ENCODE measurements at regions not wholly inside any gene's neighbourhood (a gene's known extent, or its start where the extent isn't known, plus 50 kb on each side); places are given as distances from the start of the nearest gene placed in this dataset.
"Not testable (repeated sequence)": the region's sequence is repeated elsewhere in the genome, so short reads cannot be mapped to it uniquely, and the experiment has no call there.

- intact Hi-C loops (cut with micrococcal nuclease); H3K4me1 ChIP-seq (ENCODE audit: control insufficient read depth, extremely low read depth, insufficient read depth, low read length); H3K27ac ChIP-seq (ENCODE audit: insufficient read depth, low read depth, low read length); H3K79me2 ChIP-seq (ENCODE audit: control insufficient read depth, insufficient read depth, low read length); H3K9me3 ChIP-seq (replicated peaks; ENCODE audit: control insufficient read depth, insufficient read depth, low read length); H3K9ac ChIP-seq (replicated peaks; ENCODE audit: extremely low read depth, insufficient read depth, low read length); POLR2A ChIA-PET; H3K4me2 ChIP-seq (ENCODE audit: insufficient read depth, low read length); H2AFZ ChIP-seq (ENCODE audit: low read depth, low read length); H3K27me3 ChIP-seq (ENCODE audit: control insufficient read depth in 2 of 2, insufficient read depth in 2 of 2, low read length in 2 of 2); BruUV-seq (replicated peaks); H4K20me1 ChIP-seq (replicated peaks; ENCODE audit: control insufficient read depth, extremely low read depth, insufficient read depth, low read length); DNase-seq (ENCODE audit: low read depth, low spot score); H3K4me3 ChIP-seq (replicated peaks in 1 of 3; ENCODE audit: insufficient read depth in 1 of 3, low read depth in 1 of 3, low read length in 3 of 3); CTCF ChIA-PET; H3K9me1 ChIP-seq (replicated peaks; ENCODE audit: control insufficient read depth, extremely low read depth, insufficient read depth, low read length); dilution Hi-C loops (cut with MboI; ENCODE audit: extremely low pct_ligation_motif_present, low sequenced_read_pairs); H3K36me3 ChIP-seq (ENCODE audit: control insufficient read depth in 2 of 2, extremely low read depth in 1 of 2, insufficient read depth in 2 of 2, low read length in 2 of 2): not testable (repeated sequence)
- FAIRE-seq = peak; percentile 26
These were observed 195.5 kb downstream of the CDY1B start for GRCh38 chrY:23852329-23852728.

- H3K4me3 ChIP-seq (replicated peaks in 1 of 3; ENCODE audit: insufficient read depth in 1 of 3, low read depth in 1 of 3, low read length in 3 of 3); CTCF ChIA-PET; H4K20me1 ChIP-seq (replicated peaks; ENCODE audit: control insufficient read depth, extremely low read depth, insufficient read depth, low read length); H3K36me3 ChIP-seq (ENCODE audit: control insufficient read depth in 2 of 2, extremely low read depth in 1 of 2, insufficient read depth in 2 of 2, low read length in 2 of 2); H3K9ac ChIP-seq (replicated peaks; ENCODE audit: extremely low read depth, insufficient read depth, low read length); H3K4me2 ChIP-seq (ENCODE audit: insufficient read depth, low read length); H3K27ac ChIP-seq (ENCODE audit: insufficient read depth, low read depth, low read length); H2AFZ ChIP-seq (ENCODE audit: low read depth, low read length); H3K4me1 ChIP-seq (ENCODE audit: control insufficient read depth, extremely low read depth, insufficient read depth, low read length); POLR2A ChIA-PET; DNase-seq (ENCODE audit: low read depth, low spot score); H3K9me3 ChIP-seq (replicated peaks; ENCODE audit: control insufficient read depth, insufficient read depth, low read length); BruUV-seq (replicated peaks); FAIRE-seq; intact Hi-C loops (cut with micrococcal nuclease); dilution Hi-C loops (cut with MboI; ENCODE audit: extremely low pct_ligation_motif_present, low sequenced_read_pairs); H3K27me3 ChIP-seq (ENCODE audit: control insufficient read depth in 2 of 2, insufficient read depth in 2 of 2, low read length in 2 of 2); H3K9me1 ChIP-seq (replicated peaks; ENCODE audit: control insufficient read depth, extremely low read depth, insufficient read depth, low read length); H3K79me2 ChIP-seq (ENCODE audit: control insufficient read depth, insufficient read depth, low read length): not testable (repeated sequence)
These were observed 197.0 kb downstream of the CDY1B start for GRCh38 chrY:23850782-23851181.

GRCh38 chrY:23847806-23848447, 199.9 kb downstream of the CDY1B start:
- DNase-seq (ENCODE audit: low read depth, low spot score); dilution Hi-C loops (cut with MboI; ENCODE audit: extremely low pct_ligation_motif_present, low sequenced_read_pairs); intact Hi-C loops (cut with micrococcal nuclease); FAIRE-seq; H3K9me3 ChIP-seq (replicated peaks; ENCODE audit: control insufficient read depth, insufficient read depth, low read length); H4K20me1 ChIP-seq (replicated peaks; ENCODE audit: control insufficient read depth, extremely low read depth, insufficient read depth, low read length); H3K4me2 ChIP-seq (ENCODE audit: insufficient read depth, low read length); POLR2A ChIA-PET; H3K9ac ChIP-seq (replicated peaks; ENCODE audit: extremely low read depth, insufficient read depth, low read length); H3K27me3 ChIP-seq (ENCODE audit: control insufficient read depth in 2 of 2, insufficient read depth in 2 of 2, low read length in 2 of 2); H3K79me2 ChIP-seq (ENCODE audit: control insufficient read depth, insufficient read depth, low read length); H3K27ac ChIP-seq (ENCODE audit: insufficient read depth, low read depth, low read length); H3K4me3 ChIP-seq (replicated peaks in 1 of 3; ENCODE audit: insufficient read depth in 1 of 3, low read depth in 1 of 3, low read length in 3 of 3); CTCF ChIA-PET; BruUV-seq (replicated peaks); H3K36me3 ChIP-seq (ENCODE audit: control insufficient read depth in 2 of 2, extremely low read depth in 1 of 2, insufficient read depth in 2 of 2, low read length in 2 of 2); H3K9me1 ChIP-seq (replicated peaks; ENCODE audit: control insufficient read depth, extremely low read depth, insufficient read depth, low read length); H3K4me1 ChIP-seq (ENCODE audit: control insufficient read depth, extremely low read depth, insufficient read depth, low read length); H2AFZ ChIP-seq (ENCODE audit: low read depth, low read length): not testable (repeated sequence)

DNA sequence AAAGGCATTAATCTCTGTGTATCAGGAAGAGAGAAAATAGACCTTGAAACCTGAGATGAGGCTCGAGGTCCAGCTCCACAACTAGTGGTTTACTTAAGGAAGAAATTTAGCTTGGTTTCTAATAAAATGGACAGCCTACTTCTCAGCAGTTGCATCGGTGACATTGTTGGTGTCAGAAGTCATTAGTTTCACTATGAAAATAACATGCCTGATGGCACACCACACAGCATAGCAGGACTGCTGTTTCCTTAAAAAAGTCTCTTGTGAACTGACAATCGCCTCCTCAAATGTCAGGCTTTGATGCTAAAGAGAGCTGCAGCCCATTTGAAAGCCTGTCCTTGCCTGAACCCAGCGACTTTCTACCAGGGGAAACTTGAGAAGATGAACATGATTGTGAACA, 204.1 kb downstream of the CDY1B start:
- H3K4me2 ChIP-seq (ENCODE audit: insufficient read depth, low read length); H3K36me3 ChIP-seq (ENCODE audit: control insufficient read depth in 2 of 2, extremely low read depth in 1 of 2, insufficient read depth in 2 of 2, low read length in 2 of 2); H3K9me1 ChIP-seq (replicated peaks; ENCODE audit: control insufficient read depth, extremely low read depth, insufficient read depth, low read length); H3K9ac ChIP-seq (replicated peaks; ENCODE audit: extremely low read depth, insufficient read depth, low read length); FAIRE-seq; dilution Hi-C loops (cut with MboI; ENCODE audit: extremely low pct_ligation_motif_present, low sequenced_read_pairs); intact Hi-C loops (cut with micrococcal nuclease); H2AFZ ChIP-seq (ENCODE audit: low read depth, low read length); BruUV-seq (replicated peaks); H3K4me1 ChIP-seq (ENCODE audit: control insufficient read depth, extremely low read depth, insufficient read depth, low read length); H3K4me3 ChIP-seq (replicated peaks in 1 of 3; ENCODE audit: insufficient read depth in 1 of 3, low read depth in 1 of 3, low read length in 3 of 3); H3K9me3 ChIP-seq (replicated peaks; ENCODE audit: control insufficient read depth, insufficient read depth, low read length); H3K79me2 ChIP-seq (ENCODE audit: control insufficient read depth, insufficient read depth, low read length); CTCF ChIA-PET; DNase-seq (ENCODE audit: low read depth, low spot score); H3K27ac ChIP-seq (ENCODE audit: insufficient read depth, low read depth, low read length); POLR2A ChIA-PET; H4K20me1 ChIP-seq (replicated peaks; ENCODE audit: control insufficient read depth, extremely low read depth, insufficient read depth, low read length); H3K27me3 ChIP-seq (ENCODE audit: control insufficient read depth in 2 of 2, insufficient read depth in 2 of 2, low read length in 2 of 2): not testable (repeated sequence)
